ENCODE measurements at regions not wholly inside any gene's neighbourhood (a gene's known extent, or its start where the extent isn't known, plus 50 kb on each side); places are given as distances from the start of the nearest gene placed in this dataset.

- H3K27me3 ChIP-seq: no peaks in the 10 kb centered on the region
- no peaks in the 10 kb centered on the region for H4K20me1 ChIP-seq
- H3K4me1 ChIP-seq: no peaks in the 10 kb centered on the region
- no peak overlapping the region for H3K4me2 ChIP-seq
- no peak overlapping the region for H3K4me3 ChIP-seq
- TF ChIP-seq Cebpa-rat (IDR thresholded peaks at IDR 0.05): no peak
- no peak overlapping the region for H3K9ac ChIP-seq
- no peaks in the 10 kb centered on the region for H3K9me3 ChIP-seq
- no peak overlapping the region for H3K27ac ChIP-seq
- no peaks in the 10 kb centered on the region for H3K36me3 ChIP-seq
Observed at GRCh38 chr20:37643400-37643799, 50.4 kb upstream of the CTNNBL1 start.

GRCh38 chr20:37642246-37642645 is 51.6 kb upstream of the CTNNBL1 start:
- Histone ChIP-seq H3K4me1 (no peaks in the 10 kb centered on the region), H3K4me2 (no peak overlapping the region), H4K20me1 (no peaks in the 10 kb centered on the region), H3K27ac (no peak overlapping the region), H3K36me3 (no peaks in the 10 kb centered on the region), H3K27me3 (no peaks in the 10 kb centered on the region), H3K9ac (no peak overlapping the region), H3K4me3 (no peak overlapping the region), H3K9me3 (no peaks in the 10 kb centered on the region)
- no peak for TF ChIP-seq Cebpa-rat (IDR thresholded peaks at IDR 0.05)

- no peak overlapping the region for H3K27ac ChIP-seq
- H3K4me1 ChIP-seq: no peaks in the 10 kb centered on the region
- H3K9ac ChIP-seq: no peak overlapping the region
- H3K9me3 ChIP-seq: no peaks in the 10 kb centered on the region
- H3K36me3 ChIP-seq: no peaks in the 10 kb centered on the region
- no peak for TF ChIP-seq Cebpa-rat (IDR thresholded peaks at IDR 0.05)
- no peaks in the 10 kb centered on the region for H3K27me3 ChIP-seq
- no peak overlapping the region for H3K4me2 ChIP-seq
- H3K4me3 ChIP-seq: no peak overlapping the region
- no peaks in the 10 kb centered on the region for H4K20me1 ChIP-seq
Observed at GRCh38 chr20:37640600-37641561, 52.9 kb upstream of the CTNNBL1 start.

GRCh38 chr20:37638527-37638926 is 55.3 kb upstream of the CTNNBL1 start:
- no peak overlapping the region for H3K9ac ChIP-seq
- H3K9me3 ChIP-seq: peaks cover 12% of the 10 kb centered on the region
- H3K27me3 ChIP-seq: no peaks in the 10 kb centered on the region
- H3K4me1 ChIP-seq: no peaks in the 10 kb centered on the region
- H3K36me3 ChIP-seq: no peaks in the 10 kb centered on the region
- no peak overlapping the region for H3K4me2 ChIP-seq
- TF ChIP-seq Cebpa-rat (IDR thresholded peaks at IDR 0.05): no peak
- no peaks in the 10 kb centered on the region for H4K20me1 ChIP-seq
- no peak overlapping the region for H3K27ac ChIP-seq
- H3K4me3 ChIP-seq: no peak overlapping the region

- Histone ChIP-seq H3K4me1 (no peaks in the 10 kb centered on the region), H3K27ac (no peak overlapping the region), H3K4me3 (no peak overlapping the region), H3K27me3 (no peaks in the 10 kb centered on the region), H3K9me3 (peaks cover 12% of the 10 kb centered on the region), H4K20me1 (no peaks in the 10 kb centered on the region), H3K36me3 (no peaks in the 10 kb centered on the region), H3K4me2 (no peak overlapping the region), H3K9ac (no peak overlapping the region)
- no peak for TF ChIP-seq Cebpa-rat (IDR thresholded peaks at IDR 0.05)
Observed at GRCh38 chr20:37636977-37637376, 56.9 kb upstream of the CTNNBL1 start.

GRCh38 chr20:37636212-37636975 is 57.4 kb upstream of the CTNNBL1 start:
- Histone ChIP-seq H3K9me3 (peaks cover 12% of the 10 kb centered on the region), H3K27me3 (no peaks in the 10 kb centered on the region), H3K9ac (no peak overlapping the region), H3K27ac (no peak overlapping the region), H3K4me3 (no peak overlapping the region), H4K20me1 (no peaks in the 10 kb centered on the region), H3K36me3 (no peaks in the 10 kb centered on the region), H3K4me1 (no peaks in the 10 kb centered on the region), H3K4me2 (no peak overlapping the region)
- no peak for TF ChIP-seq Cebpa-rat (IDR thresholded peaks at IDR 0.05)

GRCh38 chr20:37630993-37631392 is 62.8 kb upstream of the CTNNBL1 start:
- no peak for TF ChIP-seq Cebpa-rat (IDR thresholded peaks at IDR 0.05)
- H3K27me3 ChIP-seq: no peaks in the 10 kb centered on the region
- H3K9ac ChIP-seq: no peak overlapping the region
- no peaks in the 10 kb centered on the region for H3K36me3 ChIP-seq
- H3K9me3 ChIP-seq: peaks cover 12% of the 10 kb centered on the region
- no peak overlapping the region for H3K27ac ChIP-seq
- H3K4me2 ChIP-seq: no peak overlapping the region
- H3K4me3 ChIP-seq: no peak overlapping the region
- H3K4me1 ChIP-seq: no peaks in the 10 kb centered on the region
- H4K20me1 ChIP-seq: peaks cover 6% of the 10 kb centered on the region; the same call in 1 of the 2 replicates

- no peak overlapping the region for H3K27ac ChIP-seq
- no peak overlapping the region for H3K4me2 ChIP-seq
- peaks cover 6% of the 10 kb centered on the region; the same call in 1 of the 2 replicates for H4K20me1 ChIP-seq
- H3K9ac ChIP-seq: no peak overlapping the region
- no peak for TF ChIP-seq Cebpa-rat (IDR thresholded peaks at IDR 0.05)
- H3K4me3 ChIP-seq: no peak overlapping the region
- H3K9me3 ChIP-seq: peaks cover 7% of the 10 kb centered on the region
- H3K36me3 ChIP-seq: no peaks in the 10 kb centered on the region
- H3K27me3 ChIP-seq: no peaks in the 10 kb centered on the region
- H3K4me1 ChIP-seq: no peaks in the 10 kb centered on the region
Observed at GRCh38 chr20:37630166-37630565, 63.7 kb upstream of the CTNNBL1 start.

GRCh38 chr20:37627767-37628130 is 66.1 kb upstream of the CTNNBL1 start:
- no peaks in the 10 kb centered on the region for H3K9me3 ChIP-seq
- TF ChIP-seq Cebpa-rat (IDR thresholded peaks at IDR 0.05): no peak

More at GRCh38 chr20:37627767-37628130, 66.1 kb upstream of the CTNNBL1 start:
- no peaks in the 10 kb centered on the region for H3K27me3 ChIP-seq
- no peaks in the 10 kb centered on the region for H3K36me3 ChIP-seq
- no peak overlapping the region for H3K4me3 ChIP-seq
- H4K20me1 ChIP-seq: peaks cover 6% of the 10 kb centered on the region; the same call in 1 of the 2 replicates
- no peak overlapping the region for H3K4me2 ChIP-seq
- H3K27ac ChIP-seq: no peak overlapping the region
- no peaks in the 10 kb centered on the region for H3K4me1 ChIP-seq
- no peak overlapping the region for H3K9ac ChIP-seq
